Testis (tissue), 2 donors: ENCODE measurements at regions not wholly inside any gene's neighbourhood (a gene's known extent, or its start where the extent isn't known, plus 50 kb on each side); places are given as distances from the start of the nearest gene placed in this dataset.

Source experiments
- DNase-seq: peaks from one replicate; pipeline ENCODE4 v3.0.0-alpha.2; 2019
- H3K27ac ChIP-seq, 2 donors: fragments of 200-600 bp; sonication (generic); one replicate each; pipeline ENCODE4 v1.5.1; 2019
- H3K27me3 ChIP-seq: fragments of 200-600 bp; sonication (generic); one replicate; pipeline ENCODE4 v1.5.1; 2019
- H3K36me3 ChIP-seq: fragments of 200-600 bp; sonication (generic); one replicate; pipeline ENCODE4 v1.5.1; 2017; ENCODE audit warnings: low read depth; ENCODE audit errors: missing control alignments
- H3K4me1 ChIP-seq: fragments of 200-600 bp; sonication (generic); one replicate; pipeline ENCODE4 v1.5.1; 2019
- H3K4me3 ChIP-seq, 2 donors: fragments of 200-600 bp; sonication (generic); one replicate each; pipeline ENCODE4 v1.5.1; 2017 to 2019
- H3K9me3 ChIP-seq: fragments of 200-600 bp; sonication (generic); one replicate; pipeline ENCODE4 v1.5.1; 2017
- CTCF ChIP-seq, 3 experiments: fragments of 450-650 bp in 2 of 3; fragments of 200-600 bp in 1 of 3; sonication (generic) in 1 of 3; IDR thresholded peaks; one replicate each; pipeline ENCODE4 v1.5.1; 2016 to 2019; ENCODE audit warnings: antibody characterized with exemption in 3 of 3, mild to moderate bottlenecking in 2 of 3, moderate library complexity in 1 of 3
- POLR2A ChIP-seq: fragments of 450-650 bp; IDR thresholded peaks from one replicate; pipeline ENCODE4 v1.6.1; 2017; ENCODE audit warnings: antibody characterized with exemption, mild to moderate bottlenecking, moderate library complexity
- WGBS, 2 donors: methylation state at CpG; one replicate each; pipeline ENCODE4 v1.1.5; 2018; 5-methylcytosine and 5-hydroxymethylcytosine counted together
- intact Hi-C: fragments of 100-400 bp; cut with DNase I; formaldehyde crosslinking; loops from one replicate; pipeline ENCODE4 v1.15.1; 2023; ENCODE audit warnings: low total_unique reads

DNA sequence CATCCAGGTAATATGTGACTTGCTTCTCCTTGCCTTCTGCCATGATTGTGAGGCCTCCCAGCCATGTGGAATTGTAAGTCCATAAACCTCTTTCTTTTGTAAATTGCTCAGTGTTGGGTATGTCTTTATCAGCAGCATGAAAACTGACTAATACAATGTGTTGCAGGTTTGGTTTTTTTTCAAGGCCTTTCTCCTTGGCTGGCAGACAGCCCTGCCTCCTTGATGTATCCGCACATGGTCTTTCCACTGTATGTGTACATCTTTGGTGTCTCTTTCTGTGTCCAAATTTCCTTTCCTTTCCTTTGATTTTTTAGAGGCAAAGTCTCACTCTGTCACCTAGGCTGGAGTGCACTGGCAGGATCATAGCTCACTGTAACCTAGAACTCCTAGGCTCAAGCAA lies 260.1 kb downstream of the TUSC7 start:
- WGBS, 2 donors = 60 to 84% methylated on average over 1 of the region's 1 CpG
- Histone ChIP-seq H3K4me3 (no peak overlapping the region), H3K27ac (no peak overlapping the region), H3K9me3 (no peaks in the 10 kb centered on the region), H3K4me1 (no peaks in the 10 kb centered on the region), H3K27me3 (no peaks in the 10 kb centered on the region), H3K36me3 (no peaks in the 10 kb centered on the region)
- intact Hi-C loops = no loop called here
- TF ChIP-seq CTCF (IDR thresholded peaks at IDR 0.05) (no peak), POLR2A (no peak)
- DNase-seq = peak; percentile 43

GRCh38 chr3:116971531-116971930 lies 262.0 kb downstream of the TUSC7 start:
- H3K9me3 ChIP-seq = no peaks in the 10 kb centered on the region
- no peak for DNase-seq
- H3K36me3 ChIP-seq = no peaks in the 10 kb centered on the region
- H3K27me3 ChIP-seq = no peaks in the 10 kb centered on the region
- no peak overlapping the region for H3K4me3 ChIP-seq
- no peak for TF ChIP-seq CTCF (IDR thresholded peaks at IDR 0.05)
- no peak for TF ChIP-seq POLR2A
- intact Hi-C loops = no loop called here
- H3K4me1 ChIP-seq = no peaks in the 10 kb centered on the region
- H3K27ac ChIP-seq = no peak overlapping the region
- WGBS, 2 donors = 51 to 59% methylated on average over 4 of the region's 4 CpGs

DNA sequence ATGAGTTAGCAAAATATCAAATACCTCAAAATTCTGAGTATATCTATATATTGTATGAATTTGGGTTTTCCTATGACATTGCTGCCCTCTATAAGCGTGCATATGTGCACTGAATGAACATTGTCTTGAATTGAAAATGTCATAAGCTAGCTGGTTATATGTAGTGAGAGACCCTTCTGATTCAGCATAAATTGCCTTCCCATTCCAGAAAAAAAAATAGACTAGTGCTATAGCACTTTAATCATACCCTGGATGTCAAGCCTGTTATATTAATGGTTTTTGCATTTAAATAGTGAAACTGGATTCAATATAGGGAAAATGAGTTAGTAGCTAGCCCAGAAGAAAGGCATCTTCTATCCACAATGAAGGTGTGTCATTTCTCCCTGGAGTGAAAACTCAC lies 265.1 kb downstream of the TUSC7 start:
- TF ChIP-seq POLR2A = no peak
- no peak for TF ChIP-seq CTCF (IDR thresholded peaks at IDR 0.05)
- 96 to 97% methylated on average over 1 of the region's 1 CpG for WGBS, 2 donors
- H3K36me3 ChIP-seq = no peaks in the 10 kb centered on the region
- no peak overlapping the region for H3K4me3 ChIP-seq
- no peaks in the 10 kb centered on the region for H3K27me3 ChIP-seq
- no peak for DNase-seq
- intact Hi-C loops = no loop called here
- no peaks in the 10 kb centered on the region for H3K4me1 ChIP-seq
- H3K27ac ChIP-seq = no peak overlapping the region
- H3K9me3 ChIP-seq = no peaks in the 10 kb centered on the region

DNA sequence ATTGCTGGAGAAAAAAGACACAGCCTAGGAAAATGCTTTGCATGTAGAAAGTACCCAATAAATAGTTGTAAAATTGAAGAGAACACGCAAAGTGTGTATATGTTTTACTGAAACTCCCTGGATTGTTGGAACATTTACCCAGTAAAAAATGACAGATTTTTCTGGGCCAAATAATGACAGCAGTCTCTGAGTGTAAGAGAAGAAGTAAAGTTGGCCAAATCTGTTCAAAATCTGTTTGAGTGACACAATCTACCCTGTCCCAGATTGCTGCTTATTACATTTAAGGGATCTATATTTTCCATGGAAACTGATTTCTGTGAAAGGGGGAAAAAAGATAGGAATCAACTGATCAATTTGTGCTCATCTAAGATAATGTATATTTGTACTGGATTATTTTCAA lies 267.9 kb downstream of the TUSC7 start:
- intact Hi-C loops = no loop called here
- DNase-seq = no peak
- H3K9me3 ChIP-seq = no peaks in the 10 kb centered on the region
- 92 to 100% methylated on average over 1 of the region's 1 CpG for WGBS, 2 donors
- no peaks in the 10 kb centered on the region for H3K36me3 ChIP-seq
- no peak overlapping the region for H3K4me3 ChIP-seq
- no peaks in the 10 kb centered on the region for H3K27me3 ChIP-seq
- no peak overlapping the region for H3K27ac ChIP-seq
- H3K4me1 ChIP-seq = no peaks in the 10 kb centered on the region
- TF ChIP-seq CTCF (IDR thresholded peaks at IDR 0.05) (no peak), POLR2A (no peak)

DNA sequence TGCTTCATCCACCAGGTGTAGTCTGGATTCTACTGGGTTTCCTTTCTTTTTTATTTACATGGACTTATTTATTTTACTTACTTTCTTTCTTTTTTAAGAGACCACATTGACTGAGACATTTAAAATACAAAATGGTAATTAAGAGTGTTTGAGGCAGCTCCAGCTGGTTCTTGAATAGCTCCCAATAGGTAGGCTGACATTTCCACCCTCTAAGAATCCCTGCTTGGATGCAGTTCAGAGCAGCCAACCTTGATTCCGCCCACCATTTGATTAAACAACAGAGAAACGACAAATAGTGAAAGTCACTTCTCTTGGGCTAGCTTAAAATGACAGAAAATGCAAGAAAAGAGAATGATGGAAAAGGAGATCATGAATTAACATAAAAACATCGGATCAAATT lies 270.5 kb downstream of the TUSC7 start:
- no peaks in the 10 kb centered on the region for H3K27me3 ChIP-seq
- intact Hi-C loops = no loop called here
- WGBS, 2 donors = 56 to 82% methylated on average over 3 of the region's 3 CpGs

More for the DNA sequence above, 270.5 kb downstream of the TUSC7 start:
- no peaks in the 10 kb centered on the region for H3K4me1 ChIP-seq
- H3K27ac ChIP-seq = no peak overlapping the region
- TF ChIP-seq CTCF (IDR thresholded peaks at IDR 0.05) (no peak), POLR2A (no peak)
- H3K4me3 ChIP-seq = no peak overlapping the region
- DNase-seq = no peak
- no peaks in the 10 kb centered on the region for H3K36me3 ChIP-seq
- no peaks in the 10 kb centered on the region for H3K9me3 ChIP-seq
